HG02642 (cell line): ENCODE measurements at regions not wholly inside any gene's neighbourhood (a gene's known extent, or its start where the extent isn't known, plus 50 kb on each side); places are given as distances from the start of the nearest gene placed in this dataset.

Experiments used
- ATAC-seq: cut with Tn5 transposase; IDR thresholded peaks from one replicate; pipeline ENCODE4 v1.9.1; 2021; ENCODE audit warnings: mild to moderate bottlenecking; ENCODE audit not compliant: unreplicated experiment, poor library complexity

- no peak for ATAC-seq
These were observed 683.1 kb downstream of the DIAPH3 start for GRCh38 chr13:59480396-59481259.

- no peak for ATAC-seq
These were observed 680.1 kb downstream of the DIAPH3 start for GRCh38 chr13:59483501-59484145.

GRCh38 chr13:59487883-59488282 is 675.8 kb downstream of the DIAPH3 start:
- ATAC-seq = no peak

GRCh38 chr13:59488436-59488835 is 675.3 kb downstream of the DIAPH3 start:
- no peak for ATAC-seq

- no peak for ATAC-seq
These were observed 673.1 kb downstream of the DIAPH3 start for GRCh38 chr13:59490651-59491050.

- ATAC-seq = no peak
These were observed 671.6 kb downstream of the DIAPH3 start for GRCh38 chr13:59492030-59492636.

GRCh38 chr13:59493436-59493965 is 670.2 kb downstream of the DIAPH3 start:
- no peak for ATAC-seq

GRCh38 chr13:59494151-59494550 is 669.6 kb downstream of the DIAPH3 start:
- no peak for ATAC-seq

- no peak for ATAC-seq
These were observed 669.2 kb downstream of the DIAPH3 start for GRCh38 chr13:59494560-59494970.

GRCh38 chr13:59495299-59495698 is 668.4 kb downstream of the DIAPH3 start:
- ATAC-seq = no peak

GRCh38 chr13:59495936-59496512 is 667.7 kb downstream of the DIAPH3 start:
- ATAC-seq = no peak

GRCh38 chr13:59497621-59498247 is 666.0 kb downstream of the DIAPH3 start:
- ATAC-seq = no peak

- ATAC-seq = no peak
These were observed 662.7 kb downstream of the DIAPH3 start for GRCh38 chr13:59501004-59501403.

- ATAC-seq = no peak
These were observed 659.3 kb downstream of the DIAPH3 start for GRCh38 chr13:59504407-59504806.

GRCh38 chr13:59510386-59510785 is 653.3 kb downstream of the DIAPH3 start:
- no peak for ATAC-seq

- no peak for ATAC-seq
These were observed 650.0 kb downstream of the DIAPH3 start for GRCh38 chr13:59513686-59514085.

GRCh38 chr13:59514316-59514715 is 649.4 kb downstream of the DIAPH3 start:
- no peak for ATAC-seq

GRCh38 chr13:59519819-59520218 is 643.9 kb downstream of the DIAPH3 start:
- ATAC-seq = no peak

GRCh38 chr13:59521549-59521948 is 642.2 kb downstream of the DIAPH3 start:
- ATAC-seq = no peak

GRCh38 chr13:59522652-59523051 is 641.1 kb downstream of the DIAPH3 start:
- no peak for ATAC-seq
